H9 (cell line): ENCODE measurements at regions not wholly inside any gene's neighbourhood (a gene's known extent, or its start where the extent isn't known, plus 50 kb on each side); places are given as distances from the start of the nearest gene placed in this dataset.

Source experiments
- DNase-seq: peaks from one replicate; pipeline ENCODE4 v3.0.0-alpha.2; 2017
- H2AFZ ChIP-seq: one replicate; pipeline ENCODE4 v1.6.1; 2013; ENCODE audit warnings: mild to moderate bottlenecking, low read length, control low read depth, moderate library complexity
- H2AK5ac ChIP-seq: 2 replicates; pipeline ENCODE4 v1.6.1; 2013; ENCODE audit warnings: low read length, control low read depth, mixed read lengths; ENCODE audit not compliant: insufficient read length
- H2BK120ac ChIP-seq: one replicate; pipeline ENCODE4 v1.6.1; 2013; ENCODE audit warnings: low read depth, mild to moderate bottlenecking, low read length, control low read depth, inconsistent platforms; ENCODE audit not compliant: poor library complexity, severe bottlenecking
- H2BK12ac ChIP-seq: 2 replicates; pipeline ENCODE4 v1.6.1; 2013; ENCODE audit warnings: low read length, control low read depth, mixed read lengths, low read depth; ENCODE audit not compliant: insufficient read length
- H2BK15ac ChIP-seq: 2 replicates; pipeline ENCODE4 v1.6.1; 2013; ENCODE audit warnings: low read depth, low read length, control low read depth
- H2BK20ac ChIP-seq: one replicate; pipeline ENCODE4 v1.6.1; 2013; ENCODE audit warnings: low read depth, mild to moderate bottlenecking, low read length, control low read depth, inconsistent platforms; ENCODE audit not compliant: poor library complexity, severe bottlenecking
- H2BK5ac ChIP-seq: 2 replicates; pipeline ENCODE4 v1.6.1; 2013; ENCODE audit warnings: low read length, control low read depth, mixed read lengths; ENCODE audit not compliant: insufficient read length
- H3K14ac ChIP-seq: 2 replicates; pipeline ENCODE4 v1.6.1; 2013; ENCODE audit warnings: low read length, control low read depth; ENCODE audit not compliant: insufficient read depth
- H3K18ac ChIP-seq: 2 replicates; pipeline ENCODE4 v1.6.1; 2013; ENCODE audit warnings: low read depth, mild to moderate bottlenecking, mixed read lengths, low read length, control low read depth; ENCODE audit not compliant: insufficient read length
- H3K23ac ChIP-seq: 2 replicates; pipeline ENCODE4 v1.6.1; 2013; ENCODE audit warnings: low read length, control low read depth, mixed read lengths, low read depth; ENCODE audit not compliant: insufficient read length
- H3K23me2 ChIP-seq: 2 replicates; pipeline ENCODE4 v1.6.1; 2013; ENCODE audit warnings: low read depth, mild to moderate bottlenecking, mixed read lengths, low read length, control low read depth; ENCODE audit not compliant: insufficient read length, poor library complexity, severe bottlenecking
- H3K27ac ChIP-seq: 2 replicates; pipeline ENCODE4 v1.5.1; 2013; ENCODE audit warnings: low read length, control low read depth, mixed read lengths, low read depth; ENCODE audit not compliant: insufficient read length
- H3K27me3 ChIP-seq: 2 replicates; pipeline ENCODE4 v1.6.1; 2013; ENCODE audit warnings: low read length, control low read depth, inconsistent platforms; ENCODE audit not compliant: insufficient read depth
- H3K4ac ChIP-seq: 2 replicates; pipeline ENCODE4 v1.6.1; 2013; ENCODE audit warnings: low read depth, mild to moderate bottlenecking, control low read depth, inconsistent platforms, low read length, moderate library complexity
- H3K4me1 ChIP-seq: 2 replicates; pipeline ENCODE4 v1.6.1; 2013; ENCODE audit warnings: low read length, control low read depth, inconsistent platforms; ENCODE audit not compliant: insufficient read depth
- H3K4me2 ChIP-seq: 2 replicates; pipeline ENCODE4 v1.6.1; 2013; ENCODE audit warnings: low read length, control low read depth, mixed read lengths; ENCODE audit not compliant: insufficient read length, insufficient read depth
- H3K56ac ChIP-seq: 2 replicates; pipeline ENCODE4 v1.6.1; 2013; ENCODE audit warnings: low read depth, mild to moderate bottlenecking, mixed read lengths, low read length, control low read depth; ENCODE audit not compliant: insufficient read length
- H3K79me1 ChIP-seq: 2 replicates; pipeline ENCODE4 v1.6.1; 2013; ENCODE audit warnings: low read depth, mild to moderate bottlenecking, moderate library complexity, low read length, control low read depth, inconsistent platforms; ENCODE audit not compliant: insufficient read depth, poor library complexity, severe bottlenecking
- H3K79me2 ChIP-seq: 2 replicates; pipeline ENCODE4 v1.6.1; 2013; ENCODE audit warnings: low read length, control low read depth, inconsistent platforms; ENCODE audit not compliant: insufficient read depth
- H3K9ac ChIP-seq: 2 replicates; pipeline ENCODE4 v1.6.1; 2013; ENCODE audit warnings: low read length, control low read depth, mixed read lengths; ENCODE audit not compliant: insufficient read length; ENCODE audit errors: extremely low read depth
- H3K9me3 ChIP-seq: one replicate; pipeline ENCODE4 v1.6.1; 2013; ENCODE audit warnings: low read depth, low read length, inconsistent platforms; ENCODE audit not compliant: control insufficient read depth
- H3T11ph ChIP-seq: one replicate; pipeline ENCODE4 v1.6.1; 2013; ENCODE audit warnings: mild to moderate bottlenecking, low read length, control low read depth, inconsistent platforms
- H4K20me1 ChIP-seq: one replicate; pipeline ENCODE4 v1.6.1; 2013; ENCODE audit not compliant: control insufficient read depth, insufficient read length, insufficient read depth
- H4K5ac ChIP-seq: 2 replicates; pipeline ENCODE4 v1.6.1; 2013; ENCODE audit warnings: low read depth, mild to moderate bottlenecking, mixed read lengths, low read length, control low read depth; ENCODE audit not compliant: insufficient read length
- H4K8ac ChIP-seq: replicated peaks from 2 replicates; pipeline ENCODE4 v1.6.1; 2013; ENCODE audit warnings: low read length, control low read depth, mixed read lengths, low read depth; ENCODE audit not compliant: insufficient read length
- H4K91ac ChIP-seq: 2 replicates; pipeline ENCODE4 v1.6.1; 2013; ENCODE audit warnings: low read depth, mild to moderate bottlenecking, moderate library complexity, mixed read lengths, low read length, control low read depth; ENCODE audit not compliant: insufficient read length
- H3K27ac Mint-ChIP-seq, 3 experiments: 2 replicates in 2 of 3; 3 replicates in 1 of 3; pipeline ENCODE4 v1.8.0; 2020 to 2021; ENCODE audit warnings: mixed read lengths in 3 of 3, mild to moderate bottlenecking in 1 of 3, moderate library complexity in 1 of 3
- H3K27me3 Mint-ChIP-seq: 2 replicates; pipeline ENCODE4 v1.8.0; 2021; ENCODE audit warnings: low read depth, mild to moderate bottlenecking, moderate library complexity, mixed read lengths
- H3K36me3 Mint-ChIP-seq, 3 experiments: 2 replicates in 2 of 3; 3 replicates in 1 of 3; pipeline ENCODE4 v1.8.0; 2020 to 2021; ENCODE audit warnings: low read depth in 3 of 3, mixed read lengths in 3 of 3; ENCODE audit not compliant: insufficient read depth in 1 of 3
- H3K4me1 Mint-ChIP-seq, 2 experiments: 2 replicates each; pipeline ENCODE4 v1.8.0; 2020; ENCODE audit warnings: mixed read lengths in 2 of 2
- H3K4me3 Mint-ChIP-seq, 2 experiments: 2 replicates in 1 of 2; 3 replicates in 1 of 2; pipeline ENCODE4 v1.8.0; 2020 to 2021; ENCODE audit warnings: mild to moderate bottlenecking in 2 of 2, mixed read lengths in 2 of 2, moderate library complexity in 1 of 2
- H3K9me3 Mint-ChIP-seq, 2 experiments: 2 replicates in 1 of 2; 3 replicates in 1 of 2; pipeline ENCODE4 v1.8.0; 2020; ENCODE audit warnings: mild to moderate bottlenecking in 2 of 2, mixed read lengths in 2 of 2, moderate library complexity in 1 of 2
- WGBS: extraction: QIAGEN DNeasy Blood & Tissue Kit; methylation state at CpG from one replicate; pipeline ENCODE4 v1.1.7; 2013; ENCODE audit warnings: missing lambda C conversion rate, low lambda C conversion rate, mixed read lengths; ENCODE audit not compliant: insufficient read length; ENCODE audit errors: extremely low coverage; 5-methylcytosine and 5-hydroxymethylcytosine counted together
- TF ChIP-seq, protein P1 (sequence below): fragments of 200-600 bp; sonication (generic); conservative IDR thresholded peaks from 3 replicates; pipeline ENCODE4 v1.8.0; 2021; ENCODE audit warnings: antibody characterized with exemption, mild to moderate bottlenecking

DNA sequence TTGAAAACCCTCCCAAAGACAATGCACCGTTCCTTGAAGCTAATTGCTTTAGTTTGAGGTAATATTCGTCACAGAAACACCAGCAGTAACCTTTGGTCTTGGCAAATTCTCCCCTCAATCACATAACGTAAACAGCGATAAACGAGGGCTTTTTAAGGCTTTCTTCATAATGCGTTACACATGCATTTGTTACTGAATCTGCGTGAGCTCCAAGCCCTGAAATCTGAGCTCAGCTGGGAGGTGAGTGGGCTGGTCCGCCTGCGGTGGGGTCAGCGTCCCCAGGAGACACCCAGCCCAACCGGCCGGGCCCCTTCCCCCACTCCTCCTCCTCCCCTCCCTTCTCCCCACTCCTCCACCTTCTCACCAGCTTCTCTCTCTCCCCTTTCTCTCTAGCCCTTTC, 91.1 kb downstream of the BARX1 start:
- Mint-ChIP-seq H3K4me1 (peaks cover 14 to 33% of the 10 kb centered on the region in 2 experiments), H3K9me3 (no peaks in the 10 kb centered on the region; a peak in 1 of 5 replicates), H3K27me3 (peaks cover 12% of the 10 kb centered on the region), H3K36me3 (no peaks in the 10 kb centered on the region), H3K27ac (no peak overlapping the region), H3K4me3 (no peak overlapping the region)
- Histone ChIP-seq H3K79me2 (no peaks in the 10 kb centered on the region), H2BK15ac (no peak overlapping the region), H3T11ph (no peak overlapping the region), H3K18ac (no peak overlapping the region), H2BK5ac (no peak overlapping the region), H3K27ac (no peak overlapping the region), H4K8ac (no peak overlapping the region), H2AK5ac (no peak overlapping the region), H2AFZ (no peak overlapping the region), H4K5ac (no peak overlapping the region), H3K79me1 (no peaks in the 10 kb centered on the region), H3K23me2 (no peaks in the 10 kb centered on the region), H3K4me1 (no peaks in the 10 kb centered on the region; the same call in 1 of the 2 replicates), H3K23ac (no peak overlapping the region), H4K20me1 (no peaks in the 10 kb centered on the region), H3K56ac (no peak overlapping the region), H2BK120ac (no peak overlapping the region), H3K4ac (no peak overlapping the region), H3K9ac (no peak overlapping the region), H2BK12ac (no peak overlapping the region), H3K9me3 (no peaks in the 10 kb centered on the region), H2BK20ac (no peak overlapping the region), H4K91ac (no peak overlapping the region), H3K14ac (no peak overlapping the region), H3K4me2 (no peak overlapping the region), H3K27me3 (no peaks in the 10 kb centered on the region)
- no CpG with 5 or more reads among the region's 12 CpGs for WGBS
- TF ChIP-seq, protein P1, sequence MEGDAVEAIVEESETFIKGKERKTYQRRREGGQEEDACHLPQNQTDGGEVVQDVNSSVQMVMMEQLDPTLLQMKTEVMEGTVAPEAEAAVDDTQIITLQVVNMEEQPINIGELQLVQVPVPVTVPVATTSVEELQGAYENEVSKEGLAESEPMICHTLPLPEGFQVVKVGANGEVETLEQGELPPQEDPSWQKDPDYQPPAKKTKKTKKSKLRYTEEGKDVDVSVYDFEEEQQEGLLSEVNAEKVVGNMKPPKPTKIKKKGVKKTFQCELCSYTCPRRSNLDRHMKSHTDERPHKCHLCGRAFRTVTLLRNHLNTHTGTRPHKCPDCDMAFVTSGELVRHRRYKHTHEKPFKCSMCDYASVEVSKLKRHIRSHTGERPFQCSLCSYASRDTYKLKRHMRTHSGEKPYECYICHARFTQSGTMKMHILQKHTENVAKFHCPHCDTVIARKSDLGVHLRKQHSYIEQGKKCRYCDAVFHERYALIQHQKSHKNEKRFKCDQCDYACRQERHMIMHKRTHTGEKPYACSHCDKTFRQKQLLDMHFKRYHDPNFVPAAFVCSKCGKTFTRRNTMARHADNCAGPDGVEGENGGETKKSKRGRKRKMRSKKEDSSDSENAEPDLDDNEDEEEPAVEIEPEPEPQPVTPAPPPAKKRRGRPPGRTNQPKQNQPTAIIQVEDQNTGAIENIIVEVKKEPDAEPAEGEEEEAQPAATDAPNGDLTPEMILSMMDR = no peak
- no peak for DNase-seq
